ENCODE measurements at regions not wholly inside any gene's neighbourhood (a gene's known extent, or its start where the extent isn't known, plus 50 kb on each side); places are given as distances from the start of the nearest gene placed in this dataset.

DNA sequence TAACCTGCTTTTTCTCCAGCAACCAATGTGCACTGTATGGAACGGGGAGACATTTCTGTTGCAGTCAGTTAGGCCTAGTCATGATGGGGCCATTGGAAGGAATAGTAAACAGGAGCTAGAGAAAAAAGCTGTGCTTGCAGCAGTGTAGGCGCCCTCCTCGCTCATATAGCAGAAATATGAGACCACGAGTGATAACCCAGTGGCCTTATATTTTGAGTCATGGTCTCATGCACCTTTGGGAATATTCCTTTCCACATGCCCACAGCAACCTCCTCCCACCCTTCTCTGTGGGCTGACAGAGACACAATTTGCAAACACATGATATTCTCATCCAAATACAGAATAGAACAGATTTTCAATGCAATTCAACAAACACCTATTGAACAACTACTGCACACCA is 248.9 kb upstream of the CITED2 start:
- Mint-ChIP-seq H3K36me3 (ENCODE audit: low read depth) (peaks cover 6% of the 10 kb centered on the region; the same call in 1 of the 2 replicates), H3K4me3 (no peak overlapping the region), H3K27ac (no peak overlapping the region), H3K4me1 (ENCODE audit: low read depth) (peaks cover 5% of the 10 kb centered on the region; the same call in 1 of the 2 replicates), H3K9me3 (no peaks in the 10 kb centered on the region), H3K27me3 (ENCODE audit: insufficient read depth) (no peaks in the 10 kb centered on the region; the same call in 1 of the 2 replicates)
- no peak for DNase-seq
- TF ChIP-seq, protein P1, sequence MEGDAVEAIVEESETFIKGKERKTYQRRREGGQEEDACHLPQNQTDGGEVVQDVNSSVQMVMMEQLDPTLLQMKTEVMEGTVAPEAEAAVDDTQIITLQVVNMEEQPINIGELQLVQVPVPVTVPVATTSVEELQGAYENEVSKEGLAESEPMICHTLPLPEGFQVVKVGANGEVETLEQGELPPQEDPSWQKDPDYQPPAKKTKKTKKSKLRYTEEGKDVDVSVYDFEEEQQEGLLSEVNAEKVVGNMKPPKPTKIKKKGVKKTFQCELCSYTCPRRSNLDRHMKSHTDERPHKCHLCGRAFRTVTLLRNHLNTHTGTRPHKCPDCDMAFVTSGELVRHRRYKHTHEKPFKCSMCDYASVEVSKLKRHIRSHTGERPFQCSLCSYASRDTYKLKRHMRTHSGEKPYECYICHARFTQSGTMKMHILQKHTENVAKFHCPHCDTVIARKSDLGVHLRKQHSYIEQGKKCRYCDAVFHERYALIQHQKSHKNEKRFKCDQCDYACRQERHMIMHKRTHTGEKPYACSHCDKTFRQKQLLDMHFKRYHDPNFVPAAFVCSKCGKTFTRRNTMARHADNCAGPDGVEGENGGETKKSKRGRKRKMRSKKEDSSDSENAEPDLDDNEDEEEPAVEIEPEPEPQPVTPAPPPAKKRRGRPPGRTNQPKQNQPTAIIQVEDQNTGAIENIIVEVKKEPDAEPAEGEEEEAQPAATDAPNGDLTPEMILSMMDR (IDR thresholded peaks at IDR 0.05), result no peak

- Mint-ChIP-seq H3K4me1 (ENCODE audit: low read depth) (peaks cover 5% of the 10 kb centered on the region), H3K36me3 (ENCODE audit: low read depth) (peaks cover 5% of the 10 kb centered on the region; the same call in 1 of the 2 replicates), H3K27me3 (ENCODE audit: insufficient read depth) (peaks cover 1% of the 10 kb centered on the region; the same call in 1 of the 2 replicates), H3K4me3 (no peak overlapping the region), H3K9me3 (no peaks in the 10 kb centered on the region), H3K27ac (no peak overlapping the region)
- DNase-seq, result no peak
- TF ChIP-seq, protein P1 (IDR thresholded peaks at IDR 0.05), result no peak
Observed at GRCh38 chr6:139613496-139613895, 239.0 kb upstream of the CITED2 start.

DNA sequence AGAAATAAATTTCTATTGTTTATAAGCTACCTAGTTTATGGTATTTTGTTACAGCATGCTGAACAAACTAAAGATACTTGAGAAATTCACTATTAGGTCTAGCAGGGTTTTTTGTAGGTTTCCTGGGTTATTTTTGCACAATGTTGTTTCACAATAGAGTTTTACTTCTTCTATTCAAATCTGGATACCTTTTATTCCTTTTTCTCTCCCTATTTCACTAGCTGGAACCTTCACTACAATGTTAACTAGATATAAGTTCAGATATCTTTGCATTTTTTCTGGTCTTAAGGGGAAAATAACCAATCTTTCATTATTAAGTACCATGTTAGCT is 237.7 kb upstream of the CITED2 start:
- TF ChIP-seq, protein P1 (IDR thresholded peaks at IDR 0.05), result no peak

GRCh38 chr6:139611327-139612134 is 237.1 kb upstream of the CITED2 start:
- no peak for DNase-seq
- Mint-ChIP-seq H3K4me1 (ENCODE audit: low read depth) (peaks cover 18% of the 10 kb centered on the region), H3K27me3 (ENCODE audit: insufficient read depth) (no peaks in the 10 kb centered on the region), H3K4me3 (no peak overlapping the region), H3K27ac (no peak overlapping the region), H3K36me3 (ENCODE audit: low read depth) (peaks cover 16% of the 10 kb centered on the region), H3K9me3 (peaks cover 13% of the 10 kb centered on the region)
- TF ChIP-seq, protein P1 (IDR thresholded peaks at IDR 0.05), result no peak

More for the DNA sequence above, 237.7 kb upstream of the CITED2 start:
- Mint-ChIP-seq H3K27me3 (ENCODE audit: insufficient read depth) (no peaks in the 10 kb centered on the region), H3K4me3 (no peak overlapping the region), H3K36me3 (ENCODE audit: low read depth) (peaks cover 16% of the 10 kb centered on the region), H3K27ac (no peak overlapping the region), H3K4me1 (ENCODE audit: low read depth) (peaks cover 18% of the 10 kb centered on the region), H3K9me3 (peaks cover 10% of the 10 kb centered on the region)
- no peak for DNase-seq

- TF ChIP-seq, protein P1 (IDR thresholded peaks at IDR 0.05), result no peak
- H3K4me3 Mint-ChIP-seq, result no peak overlapping the region
- H3K36me3 Mint-ChIP-seq (ENCODE audit: low read depth), result peaks cover 29% of the 10 kb centered on the region
- H3K27ac Mint-ChIP-seq, result peak overlapping the region; percentile 40
- peaks cover 38% of the 10 kb centered on the region for H3K9me3 Mint-ChIP-seq
- peaks cover 35% of the 10 kb centered on the region for H3K4me1 Mint-ChIP-seq (ENCODE audit: low read depth)
- no peaks in the 10 kb centered on the region for H3K27me3 Mint-ChIP-seq (ENCODE audit: insufficient read depth)
- DNase-seq, result no peak
Observed at GRCh38 chr6:139608466-139609261, 234.2 kb upstream of the CITED2 start.

All from HFFc6 (cell line).